HCT116 (cell line): ENCODE measurements at regions not wholly inside any gene's neighbourhood (a gene's known extent, or its start where the extent isn't known, plus 50 kb on each side); places are given as distances from the start of the nearest gene placed in this dataset.

Source experiments
- ATAC-seq: fragments of 200-7000 bp; cut with Tn5 transposase; 2 replicates; pipeline ENCODE4 v1.9.1; 2020; ENCODE audit warnings: mild to moderate bottlenecking, moderate library complexity
- BruUV-seq: library from RNA; stranded (reverse); fragments of 400-500 nt; replicated peaks from 2 replicates; lab custom pipeline; 2021; lab: Mats Ljungman, UMichigan
- CTCF ChIA-PET: fragments of 300-600 bp; sonication (Branson Sonifier 250); formaldehyde crosslinking; loops from one replicate; lab custom pipeline; 2021; ENCODE audit warnings: antibody characterized with exemption; lab: Charles Lee
- POLR2A ChIA-PET: fragments of 300-600, 350-600 bp; sonication (Branson Sonifier 250); formaldehyde crosslinking; loops from one replicate; lab custom pipeline; 2021; ENCODE audit warnings: antibody characterized with exemption; lab: Charles Lee
- RAD21 ChIA-PET, 2 experiments: fragments of 300-600 bp; sonication (Branson Sonifier 250); formaldehyde crosslinking; loops; one replicate each; lab custom pipeline; 2023; ENCODE audit warnings: low total read pairs in 2 of 2; ENCODE audit not compliant: uncharacterized antibody in 2 of 2, unreplicated experiment in 2 of 2, low non-redundant PET in 1 of 2; lab: Charles Lee
- DNase-seq: peaks from one replicate; pipeline ENCODE4 v3.0.0-alpha.2; 2010; ENCODE audit warnings: low read depth, low spot score
- H2AFZ ChIP-seq: fragments of 200-600 bp; shearing (Covaris generic), sonication (generic); 2 replicates; pipeline ENCODE4 v1.6.1; 2017; ENCODE audit warnings: low read depth, mixed run types, mixed read lengths, antibody characterized with exemption, low read length; ENCODE audit not compliant: poor library complexity, severe bottlenecking
- H3K27ac ChIP-seq: 2 replicates; pipeline ENCODE4 v1.5.1; 2012; ENCODE audit warnings: low read depth, low read length
- H3K27me3 ChIP-seq: fragments of 200-600 bp; sonication (generic); 2 replicates; pipeline ENCODE4 v1.6.1; 2016; ENCODE audit warnings: mixed run types, low read length, mixed read lengths; ENCODE audit not compliant: insufficient read depth
- H3K36me3 ChIP-seq, 2 experiments: fragments of 200-500 bp in 1 of 2; fragments of 200-600 bp in 1 of 2; sonication (Bioruptor generic) in 1 of 2; sonication (generic) in 1 of 2; 2 replicates each; pipeline versions ENCODE4 v1.5.1 to v1.6.1; 2014 to 2016; ENCODE audit warnings: low read length in 2 of 2, inconsistent platforms in 1 of 2, mixed read lengths in 1 of 2, mixed run types in 1 of 2; ENCODE audit not compliant: insufficient read depth in 2 of 2, control insufficient read depth in 1 of 2
- H3K4me1 ChIP-seq, 2 experiments: fragments of 200-600 bp in 1 of 2; sonication (generic) in 1 of 2; 2 replicates each; pipeline versions ENCODE4 v1.5.1 to v1.6.1; 2012 to 2017; ENCODE audit warnings: low read length in 2 of 2, inconsistent platforms in 1 of 2, mild to moderate bottlenecking in 1 of 2, mixed read lengths in 1 of 2, mixed run types in 1 of 2, moderate library complexity in 1 of 2; ENCODE audit not compliant: insufficient read depth in 2 of 2, control insufficient read depth in 1 of 2
- H3K4me2 ChIP-seq: fragments of 200-600 bp; sonication (generic); 2 replicates; pipeline ENCODE4 v1.6.1; 2017; ENCODE audit warnings: mixed run types, low read length, mixed read lengths
- H3K4me3 ChIP-seq, 2 experiments: fragments of 200-600 bp in 1 of 2; sonication (generic) in 1 of 2; replicated peaks in 1 of 2; 2 replicates each; pipeline ENCODE4 v1.5.1; 2011 to 2016; ENCODE audit warnings: low read length in 2 of 2, control low read depth in 1 of 2, low read depth in 1 of 2, mild to moderate bottlenecking in 1 of 2, mixed read lengths in 1 of 2, mixed run types in 1 of 2
- H3K79me2 ChIP-seq: fragments of 200-600 bp; sonication (generic); 2 replicates; pipeline ENCODE4 v1.6.1; 2017; ENCODE audit warnings: mild to moderate bottlenecking, mixed run types, low read length, moderate library complexity, mixed read lengths; ENCODE audit not compliant: insufficient read depth
- H3K9ac ChIP-seq: fragments of 200-600 bp; sonication (generic); 2 replicates; pipeline ENCODE4 v1.6.1; 2016; ENCODE audit warnings: low read length, mixed read lengths
- H3K9me2 ChIP-seq: fragments of 200-600 bp; sonication (generic), shearing (Covaris generic); 2 replicates; pipeline ENCODE4 v1.6.1; 2017; ENCODE audit warnings: mixed run types, mild to moderate bottlenecking, moderate library complexity; ENCODE audit not compliant: insufficient read depth
- H3K9me3 ChIP-seq, 2 experiments: fragments of 200-500 bp in 1 of 2; fragments of 200-600 bp in 1 of 2; sonication (Bioruptor generic) in 1 of 2; sonication (generic) in 1 of 2; 2 replicates each; pipeline ENCODE4 v1.6.1; 2014 to 2017; ENCODE audit warnings: low read length in 2 of 2, mixed read lengths in 2 of 2, inconsistent platforms in 1 of 2, low read depth in 1 of 2, mild to moderate bottlenecking in 1 of 2, mixed run types in 1 of 2, moderate library complexity in 1 of 2; ENCODE audit not compliant: control insufficient read depth in 1 of 2, insufficient read depth in 1 of 2
- H4K20me1 ChIP-seq: fragments of 200-600 bp; sonication (generic), shearing (Covaris generic); 2 replicates; pipeline ENCODE4 v1.6.1; 2017; ENCODE audit warnings: mixed run types, mild to moderate bottlenecking, moderate library complexity; ENCODE audit not compliant: insufficient read depth
- CBX3 ChIP-seq: IDR thresholded peaks from 2 replicates; pipeline ENCODE4 v1.6.1; 2012; ENCODE audit warnings: low read depth
- EGR1 ChIP-seq: IDR thresholded peaks from 2 replicates; pipeline ENCODE4 v1.6.1; 2012; ENCODE audit warnings: low read depth
- ELF1 ChIP-seq: IDR thresholded peaks from 2 replicates; pipeline ENCODE4 v1.6.1; 2012; ENCODE audit warnings: low read depth, borderline replicate concordance
- FOSL1 ChIP-seq: IDR thresholded peaks from 2 replicates; pipeline ENCODE4 v1.6.1; 2012; ENCODE audit warnings: low read depth
- MAX ChIP-seq: IDR thresholded peaks from 2 replicates; pipeline ENCODE4 v1.6.1; 2012
- POLR2A ChIP-seq: IDR thresholded peaks from 2 replicates; pipeline ENCODE4 v1.7.0; 2011; ENCODE audit warnings: borderline replicate concordance; ENCODE audit not compliant: insufficient read depth, insufficient read length; ENCODE audit errors: extremely low read depth
- POLR2AphosphoS5 ChIP-seq: IDR thresholded peaks from 2 replicates; pipeline ENCODE4 v1.6.1; 2011; ENCODE audit warnings: mild to moderate bottlenecking, low read depth, low read length, moderate library complexity
- RAD21 ChIP-seq: IDR thresholded peaks from 2 replicates; pipeline ENCODE4 v1.6.1; 2012; ENCODE audit warnings: low read depth, mild to moderate bottlenecking
- REST ChIP-seq: IDR thresholded peaks from 2 replicates; pipeline ENCODE4 v1.6.1; 2012; ENCODE audit warnings: low read depth
- SRF ChIP-seq: IDR thresholded peaks from 2 replicates; pipeline ENCODE4 v1.6.1; 2012; ENCODE audit warnings: low read depth
- TCF7L2 ChIP-seq: IDR thresholded peaks from 2 replicates; pipeline ENCODE4 v1.7.0; 2011; ENCODE audit warnings: borderline replicate concordance, inconsistent platforms; ENCODE audit not compliant: insufficient read depth, insufficient read length; ENCODE audit errors: extremely low read depth
- ZFX ChIP-seq: fragments of 450-650 bp; IDR thresholded peaks from 2 replicates; pipeline ENCODE4 v1.6.1; 2017
- ZNF274 ChIP-seq: fragments of 200-500 bp; sonication (Bioruptor generic); IDR thresholded peaks from 2 replicates; pipeline ENCODE4 v1.6.1; 2014; ENCODE audit warnings: mild to moderate bottlenecking, low read depth, low read length, inconsistent platforms
- intact Hi-C: fragments of 100-400 bp; cut with micrococcal nuclease; formaldehyde crosslinking; loops from 2 replicates; pipeline ENCODE4 v1.10.0; 2022
- TF ChIP-seq, protein P1 (sequence below), 3 experiments: fragments of 200-600 bp in 1 of 3; sonication (generic) in 1 of 3; IDR thresholded peaks in 2 of 3; conservative IDR thresholded peaks in 1 of 3; 2 replicates each; pipeline ENCODE4 v1.5.1; 2012 to 2017; ENCODE audit warnings: low read depth in 2 of 3, low read length in 2 of 3, antibody characterized with exemption in 1 of 3, borderline replicate concordance in 1 of 3, control low read depth in 1 of 3, mild to moderate bottlenecking in 1 of 3, mixed read lengths in 1 of 3, mixed run types in 1 of 3, moderate library complexity in 1 of 3; ENCODE audit not compliant: insufficient read depth in 1 of 3

GRCh38 chr7:125572414-125572813 lies 642.8 kb upstream of the POT1 start (continued):
- TF ChIP-seq REST, result no peak
- no peak for TF ChIP-seq FOSL1
- TF ChIP-seq CBX3, result no peak
- no peak for TF ChIP-seq MAX
- no peak for TF ChIP-seq EGR1
- no peak for TF ChIP-seq ELF1
- TF ChIP-seq RAD21, result no peak
- TF ChIP-seq ZNF274, result no peak
- TF ChIP-seq, all 23 proteins: peak for 0

GRCh38 chr7:125568799-125569198 lies 639.2 kb upstream of the POT1 start:
- H3K27me3 ChIP-seq, result no peaks in the 10 kb centered on the region
- H3K27ac ChIP-seq, result no peak overlapping the region
- ATAC-seq (no peak), DNase-seq (no peak)
- RAD21 ChIA-PET, result no interaction called here
- TF ChIP-seq SRF, result no peak
- TF ChIP-seq FOSL1, result no peak
- TF ChIP-seq EGR1, result no peak
- TF ChIP-seq RAD21, result no peak
- TF ChIP-seq ZFX, result no peak
- TF ChIP-seq POLR2A, result no peak
- TF ChIP-seq ZNF274, result no peak
- TF ChIP-seq POLR2AphosphoS5, result no peak
- TF ChIP-seq, protein P1, sequence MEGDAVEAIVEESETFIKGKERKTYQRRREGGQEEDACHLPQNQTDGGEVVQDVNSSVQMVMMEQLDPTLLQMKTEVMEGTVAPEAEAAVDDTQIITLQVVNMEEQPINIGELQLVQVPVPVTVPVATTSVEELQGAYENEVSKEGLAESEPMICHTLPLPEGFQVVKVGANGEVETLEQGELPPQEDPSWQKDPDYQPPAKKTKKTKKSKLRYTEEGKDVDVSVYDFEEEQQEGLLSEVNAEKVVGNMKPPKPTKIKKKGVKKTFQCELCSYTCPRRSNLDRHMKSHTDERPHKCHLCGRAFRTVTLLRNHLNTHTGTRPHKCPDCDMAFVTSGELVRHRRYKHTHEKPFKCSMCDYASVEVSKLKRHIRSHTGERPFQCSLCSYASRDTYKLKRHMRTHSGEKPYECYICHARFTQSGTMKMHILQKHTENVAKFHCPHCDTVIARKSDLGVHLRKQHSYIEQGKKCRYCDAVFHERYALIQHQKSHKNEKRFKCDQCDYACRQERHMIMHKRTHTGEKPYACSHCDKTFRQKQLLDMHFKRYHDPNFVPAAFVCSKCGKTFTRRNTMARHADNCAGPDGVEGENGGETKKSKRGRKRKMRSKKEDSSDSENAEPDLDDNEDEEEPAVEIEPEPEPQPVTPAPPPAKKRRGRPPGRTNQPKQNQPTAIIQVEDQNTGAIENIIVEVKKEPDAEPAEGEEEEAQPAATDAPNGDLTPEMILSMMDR (IDR thresholded peaks at IDR 0.05 in 2 of 3, conservative IDR thresholded peaks at IDR 0.05 in 1 of 3; ENCODE audit: borderline replicate concordance in 1 of 3, insufficient read depth in 1 of 3, low read depth in 2 of 3, low read length in 2 of 3), result no peak
- no peak for TF ChIP-seq TCF7L2
- no peaks in the 10 kb centered on the region for H3K9me3 ChIP-seq
- H2AFZ ChIP-seq, result no peak overlapping the region
- POLR2A ChIA-PET, result no interaction called here
- intact Hi-C loops, result no loop called here
- H3K36me3 ChIP-seq, result no peaks in the 10 kb centered on the region
- no TSS peak for BruUV-seq
- no peaks in the 10 kb centered on the region for H4K20me1 ChIP-seq
- H3K4me2 ChIP-seq, result no peak overlapping the region
- no peaks in the 10 kb centered on the region for H3K9me2 ChIP-seq
- H3K4me3 ChIP-seq, result no peak overlapping the region
- no peaks in the 10 kb centered on the region for H3K79me2 ChIP-seq
- H3K9ac ChIP-seq, result no peak overlapping the region
- H3K4me1 ChIP-seq, result no peaks in the 10 kb centered on the region
- CTCF ChIA-PET, result no interaction called here
